ENCODE measurements at regions not wholly inside any gene's neighbourhood (a gene's known extent, or its start where the extent isn't known, plus 50 kb on each side); places are given as distances from the start of the nearest gene placed in this dataset.
"Not testable (repeated sequence)": the region's sequence is repeated elsewhere in the genome, so short reads cannot be mapped to it uniquely, and the experiment has no call there.

DNA sequence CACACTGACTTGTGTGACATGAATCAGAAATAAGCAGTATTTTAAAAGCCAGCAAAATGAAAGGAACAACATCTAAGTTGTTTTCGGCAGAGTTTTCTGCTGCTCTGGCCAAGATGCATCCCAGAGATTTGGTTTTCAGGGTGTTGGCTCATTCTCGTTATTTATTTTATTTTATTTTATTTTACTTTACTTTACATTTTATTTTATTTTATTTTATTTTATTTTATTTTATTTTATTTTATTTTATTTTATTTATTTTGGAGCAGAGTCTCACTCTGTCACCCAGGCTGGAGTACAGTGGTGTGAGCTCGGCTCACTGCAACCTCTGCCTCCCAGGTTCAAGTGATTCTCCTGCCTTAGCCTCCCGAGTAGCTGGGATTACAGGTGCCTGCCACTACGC, 64.5 kb upstream of the CEP85L start:
- not testable (repeated sequence) for H2BK15ac ChIP-seq (ENCODE audit: low read length); H3K4me2 ChIP-seq (ENCODE audit: insufficient read depth, low read length, poor library complexity, severe bottlenecking); H3K4me3 ChIP-seq (ENCODE audit: low read length in 2 of 2); H3K79me1 ChIP-seq (ENCODE audit: low read depth, low read length); H2BK12ac ChIP-seq (ENCODE audit: low read length); H4K91ac ChIP-seq (ENCODE audit: low read depth, low read length, poor library complexity); H3K27me3 ChIP-seq (ENCODE audit: control insufficient read depth in 3 of 3, insufficient read depth in 3 of 3, low read depth in 1 of 3, low read length in 3 of 3); H3K4me1 ChIP-seq (ENCODE audit: control insufficient read depth in 2 of 2, insufficient read depth in 1 of 2, low read depth in 1 of 2, low read length in 2 of 2); H2AK5ac ChIP-seq (ENCODE audit: low read depth, low read length); H3K23ac ChIP-seq (ENCODE audit: low read depth, low read length, poor library complexity); H3K14ac ChIP-seq (ENCODE audit: low read length); H2AFZ ChIP-seq (ENCODE audit: low read length); H3K27ac ChIP-seq (replicated peaks; ENCODE audit: low read length); H4K8ac ChIP-seq (ENCODE audit: low read depth, low read length); DNase-seq (ENCODE audit: low spot score); H3K9me3 ChIP-seq (replicated peaks in 1 of 2; ENCODE audit: control insufficient read depth in 2 of 2, insufficient read depth in 1 of 2, low read depth in 1 of 2, low read length in 2 of 2); H3K18ac ChIP-seq (ENCODE audit: low read length); H3K4ac ChIP-seq (ENCODE audit: low read length); H3K36me3 ChIP-seq (replicated peaks in 1 of 2; ENCODE audit: control insufficient read depth in 2 of 2, insufficient read depth in 2 of 2, low read length in 2 of 2); H2BK120ac ChIP-seq (ENCODE audit: low read depth, low read length); H3K9ac ChIP-seq (ENCODE audit: low read depth, low read length, poor library complexity); H2BK5ac ChIP-seq (ENCODE audit: low read length)
- whole genome bisulfite sequencing, 2 donors (ENCODE audit: extremely low coverage in 2 of 2, insufficient read length in 2 of 2, insufficient replicate concordance in 1 of 2), result no CpG with 5 or more reads among the region's 5 CpGs

GRCh38 chr6:118715376-118715775, 64.0 kb upstream of the CEP85L start:
- no peaks in the 10 kb centered on the region for H3K36me3 ChIP-seq (replicated peaks in 1 of 2; ENCODE audit: control insufficient read depth in 2 of 2, insufficient read depth in 2 of 2, low read length in 2 of 2)
- H3K4me3 ChIP-seq (ENCODE audit: low read length in 2 of 2), result no peak overlapping the region
- DNase-seq (ENCODE audit: low spot score), result no peak
- no peaks in the 10 kb centered on the region for H3K9me3 ChIP-seq (replicated peaks in 1 of 2; ENCODE audit: control insufficient read depth in 2 of 2, insufficient read depth in 1 of 2, low read depth in 1 of 2, low read length in 2 of 2)
- no peak overlapping the region for H2BK12ac ChIP-seq (ENCODE audit: low read length)
- H3K27ac ChIP-seq (replicated peaks; ENCODE audit: low read length), result no peak overlapping the region
- no peak overlapping the region for H3K9ac ChIP-seq (ENCODE audit: low read depth, low read length, poor library complexity)
- no peak overlapping the region for H3K14ac ChIP-seq (ENCODE audit: low read length)
- no peak overlapping the region for H3K18ac ChIP-seq (ENCODE audit: low read length)
- peaks cover 3 to 8% of the 10 kb centered on the region in 2 donors for H3K4me1 ChIP-seq (ENCODE audit: control insufficient read depth in 2 of 2, insufficient read depth in 1 of 2, low read depth in 1 of 2, low read length in 2 of 2)
- no peak overlapping the region for H4K91ac ChIP-seq (ENCODE audit: low read depth, low read length, poor library complexity)
- H3K4me2 ChIP-seq (ENCODE audit: insufficient read depth, low read length, poor library complexity, severe bottlenecking), result no peak overlapping the region
- no peak overlapping the region for H4K8ac ChIP-seq (ENCODE audit: low read depth, low read length)
- no peak overlapping the region for H2BK5ac ChIP-seq (ENCODE audit: low read length)
- H3K23ac ChIP-seq (ENCODE audit: low read depth, low read length, poor library complexity), result no peak overlapping the region
- H2BK120ac ChIP-seq (ENCODE audit: low read depth, low read length), result no peak overlapping the region
- H3K4ac ChIP-seq (ENCODE audit: low read length), result no peak overlapping the region
- no peak overlapping the region for H2AFZ ChIP-seq (ENCODE audit: low read length)
- H2AK5ac ChIP-seq (ENCODE audit: low read depth, low read length), result no peak overlapping the region
- no peaks in the 10 kb centered on the region for H3K79me1 ChIP-seq (ENCODE audit: low read depth, low read length)
- H3K27me3 ChIP-seq (ENCODE audit: control insufficient read depth in 3 of 3, insufficient read depth in 3 of 3, low read depth in 1 of 3, low read length in 3 of 3), result no peaks in the 10 kb centered on the region
- WGBS, 2 donors (ENCODE audit: extremely low coverage in 2 of 2, insufficient read length in 2 of 2, insufficient replicate concordance in 1 of 2), result no CpG with 5 or more reads among the region's 2 CpGs
- no peak overlapping the region for H2BK15ac ChIP-seq (ENCODE audit: low read length)

GRCh38 chr6:118714756-118715155, 63.4 kb upstream of the CEP85L start:
- no peak for DNase-seq (ENCODE audit: low spot score)

GRCh38 chr6:118712969-118713368, 61.6 kb upstream of the CEP85L start:
- WGBS, 2 donors (ENCODE audit: extremely low coverage in 2 of 2, insufficient read length in 2 of 2, insufficient replicate concordance in 1 of 2), result no CpG with 5 or more reads among the region's 3 CpGs
- no peak overlapping the region for H3K14ac ChIP-seq (ENCODE audit: low read length)
- H2BK120ac ChIP-seq (ENCODE audit: low read depth, low read length), result no peak overlapping the region
- no peak overlapping the region for H2BK15ac ChIP-seq (ENCODE audit: low read length)
- H3K27me3 ChIP-seq (ENCODE audit: control insufficient read depth in 3 of 3, insufficient read depth in 3 of 3, low read depth in 1 of 3, low read length in 3 of 3), result no peaks in the 10 kb centered on the region
- H4K91ac ChIP-seq (ENCODE audit: low read depth, low read length, poor library complexity), result no peak overlapping the region
- H3K27ac ChIP-seq (replicated peaks; ENCODE audit: low read length), result no peak overlapping the region
- no peak overlapping the region for H3K4me3 ChIP-seq (ENCODE audit: low read length in 2 of 2)
- H3K9me3 ChIP-seq (replicated peaks in 1 of 2; ENCODE audit: control insufficient read depth in 2 of 2, insufficient read depth in 1 of 2, low read depth in 1 of 2, low read length in 2 of 2), result no peaks in the 10 kb centered on the region
- no peak overlapping the region for H3K4me2 ChIP-seq (ENCODE audit: insufficient read depth, low read length, poor library complexity, severe bottlenecking)
- peaks cover 9 to 25% of the 10 kb centered on the region in 2 donors for H3K4me1 ChIP-seq (ENCODE audit: control insufficient read depth in 2 of 2, insufficient read depth in 1 of 2, low read depth in 1 of 2, low read length in 2 of 2)
- no peak overlapping the region for H2BK12ac ChIP-seq (ENCODE audit: low read length)
- H3K79me1 ChIP-seq (ENCODE audit: low read depth, low read length), result no peaks in the 10 kb centered on the region
- H3K4ac ChIP-seq (ENCODE audit: low read length), result no peak overlapping the region
- no peak overlapping the region for H3K18ac ChIP-seq (ENCODE audit: low read length)
- H3K9ac ChIP-seq (ENCODE audit: low read depth, low read length, poor library complexity), result no peak overlapping the region
- H2BK5ac ChIP-seq (ENCODE audit: low read length), result no peak overlapping the region
- peak overlapping the region; percentile 64 for H2AFZ ChIP-seq (ENCODE audit: low read length)
- no peaks in the 10 kb centered on the region for H3K36me3 ChIP-seq (replicated peaks in 1 of 2; ENCODE audit: control insufficient read depth in 2 of 2, insufficient read depth in 2 of 2, low read length in 2 of 2)
- H3K23ac ChIP-seq (ENCODE audit: low read depth, low read length, poor library complexity), result no peak overlapping the region
- DNase-seq (ENCODE audit: low spot score), result no peak
- H2AK5ac ChIP-seq (ENCODE audit: low read depth, low read length), result no peak overlapping the region
- no peak overlapping the region for H4K8ac ChIP-seq (ENCODE audit: low read depth, low read length)

More at GRCh38 chr6:118714756-118715155, 63.4 kb upstream of the CEP85L start:
- no CpG with 5 or more reads among the region's 3 CpGs for WGBS, 2 donors (ENCODE audit: extremely low coverage in 2 of 2, insufficient read length in 2 of 2, insufficient replicate concordance in 1 of 2)
- Histone ChIP-seq H2BK5ac (ENCODE audit: low read length) (no peak overlapping the region), H3K4me3 (ENCODE audit: low read length in 2 of 2) (no peak overlapping the region), H3K18ac (ENCODE audit: low read length) (no peak overlapping the region), H2BK12ac (ENCODE audit: low read length) (no peak overlapping the region), H3K36me3 (replicated peaks in 1 of 2; ENCODE audit: control insufficient read depth in 2 of 2, insufficient read depth in 2 of 2, low read length in 2 of 2) (no peaks in the 10 kb centered on the region), H3K4me2 (ENCODE audit: insufficient read depth, low read length, poor library complexity, severe bottlenecking) (no peak overlapping the region), H3K4ac (ENCODE audit: low read length) (no peak overlapping the region), H2AFZ (ENCODE audit: low read length) (no peak overlapping the region), H3K4me1 (ENCODE audit: control insufficient read depth in 2 of 2, insufficient read depth in 1 of 2, low read depth in 1 of 2, low read length in 2 of 2) (peaks cover 6 to 14% of the 10 kb centered on the region in 2 donors), H2BK15ac (ENCODE audit: low read length) (no peak overlapping the region), H3K27ac (replicated peaks; ENCODE audit: low read length) (no peak overlapping the region), H3K14ac (ENCODE audit: low read length) (no peak overlapping the region), H3K27me3 (ENCODE audit: control insufficient read depth in 3 of 3, insufficient read depth in 3 of 3, low read depth in 1 of 3, low read length in 3 of 3) (no peaks in the 10 kb centered on the region), H2BK120ac (ENCODE audit: low read depth, low read length) (no peak overlapping the region), H4K8ac (ENCODE audit: low read depth, low read length) (no peak overlapping the region), H3K9ac (ENCODE audit: low read depth, low read length, poor library complexity) (no peak overlapping the region), H3K23ac (ENCODE audit: low read depth, low read length, poor library complexity) (no peak overlapping the region), H3K9me3 (replicated peaks in 1 of 2; ENCODE audit: control insufficient read depth in 2 of 2, insufficient read depth in 1 of 2, low read depth in 1 of 2, low read length in 2 of 2) (no peaks in the 10 kb centered on the region), H3K79me1 (ENCODE audit: low read depth, low read length) (no peaks in the 10 kb centered on the region), H2AK5ac (ENCODE audit: low read depth, low read length) (no peak overlapping the region), H4K91ac (ENCODE audit: low read depth, low read length, poor library complexity) (no peak overlapping the region)

Data from neuronal stem cell (in vitro differentiated cells).